CD14-positive monocyte (primary cell): ENCODE measurements at regions not wholly inside any gene's neighbourhood (a gene's known extent, or its start where the extent isn't known, plus 50 kb on each side); places are given as distances from the start of the nearest gene placed in this dataset.

Source experiments
- DNase-seq, 3 donors: peaks; one replicate each; pipeline ENCODE4 v3.0.0-alpha.2; 2011 to 2022
- H2AFZ ChIP-seq: 2 replicates; pipeline ENCODE4 v1.6.0; 2012; ENCODE audit warnings: mild to moderate bottlenecking, low read depth, low read length, inconsistent platforms; ENCODE audit not compliant: insufficient read depth, poor library complexity, severe bottlenecking
- H3K27ac ChIP-seq, 2 donors: 1 replicate in 1 of 2; 2 replicates in 1 of 2; pipeline ENCODE4 v1.5.1; 2012 to 2013; ENCODE audit warnings: low read length in 2 of 2, control low read depth in 1 of 2, inconsistent platforms in 1 of 2, low read depth in 1 of 2, mild to moderate bottlenecking in 1 of 2
- H3K27me3 ChIP-seq, 2 donors: one replicate each; pipeline versions ENCODE4 v1.6.0 to v1.6.1; 2011 to 2013; ENCODE audit warnings: low read length in 2 of 2; ENCODE audit not compliant: control insufficient read depth in 2 of 2, insufficient read depth in 2 of 2
- H3K36me3 ChIP-seq, 2 donors: replicated peaks in 1 of 2; 1 replicate in 1 of 2; 2 replicates in 1 of 2; pipeline versions ENCODE4 v1.5.1 to v1.6.1; 2012 to 2013; ENCODE audit warnings: low read length in 2 of 2, control low read depth in 1 of 2, inconsistent platforms in 1 of 2, mild to moderate bottlenecking in 1 of 2; ENCODE audit not compliant: insufficient read depth in 2 of 2, control insufficient read depth in 1 of 2
- H3K4me1 ChIP-seq, 2 donors: 1 replicate in 1 of 2; 2 replicates in 1 of 2; pipeline versions ENCODE4 v1.5.1 to v1.6.1; 2012 to 2013; ENCODE audit warnings: low read length in 2 of 2, control low read depth in 1 of 2, inconsistent platforms in 1 of 2, mild to moderate bottlenecking in 1 of 2, moderate library complexity in 1 of 2; ENCODE audit not compliant: insufficient read depth in 2 of 2, control insufficient read depth in 1 of 2
- H3K4me2 ChIP-seq: replicated peaks from 2 replicates; pipeline ENCODE3; 2012; ENCODE audit warnings: low read length, moderate library complexity, mild to moderate bottlenecking; ENCODE audit not compliant: poor library complexity, severe bottlenecking; ENCODE audit errors: extremely low read depth
- H3K4me3 ChIP-seq, 3 experiments: fragments of 200-600 bp in 1 of 3; sonication (generic) in 1 of 3; replicated peaks in 1 of 3; 1 replicate in 2 of 3; 2 replicates in 1 of 3; pipeline ENCODE4 v1.5.1; 2011 to 2013; ENCODE audit warnings: low read length in 3 of 3, mild to moderate bottlenecking in 3 of 3, control low read depth in 2 of 3, low read depth in 2 of 3, inconsistent platforms in 1 of 3, moderate library complexity in 1 of 3
- H3K79me2 ChIP-seq: 2 replicates; pipeline ENCODE4 v1.6.0; 2012; ENCODE audit warnings: mild to moderate bottlenecking, control low read depth, inconsistent platforms, low read length, moderate library complexity; ENCODE audit not compliant: insufficient read depth
- H3K9ac ChIP-seq: 2 replicates; pipeline ENCODE4 v1.6.0; 2017; ENCODE audit warnings: low read length, mild to moderate bottlenecking; ENCODE audit not compliant: insufficient read depth, poor library complexity, severe bottlenecking
- H3K9me3 ChIP-seq, 2 donors: replicated peaks in 1 of 2; 1 replicate in 1 of 2; 2 replicates in 1 of 2; pipeline versions ENCODE4 v1.5.1 to v1.6.1; 2012 to 2013; ENCODE audit warnings: low read length in 2 of 2, control low read depth in 1 of 2; ENCODE audit not compliant: control insufficient read depth in 1 of 2, insufficient read depth in 1 of 2
- H4K20me1 ChIP-seq: 2 replicates; pipeline ENCODE4 v1.6.0; 2012; ENCODE audit warnings: mild to moderate bottlenecking, low read length, control low read depth, moderate library complexity; ENCODE audit not compliant: insufficient read depth
- H3K27ac Mint-ChIP-seq, 7 donors: one replicate each; pipeline ENCODE4 v1.8.0; 2020; ENCODE audit warnings: mild to moderate bottlenecking in 7 of 7, mixed read lengths in 7 of 7, moderate library complexity in 6 of 7, inconsistent platforms in 2 of 7
- H3K27me3 Mint-ChIP-seq, 3 donors: one replicate each; pipeline ENCODE4 v1.8.0; 2021 to 2022; ENCODE audit warnings: low read depth in 3 of 3, mild to moderate bottlenecking in 3 of 3, mixed read lengths in 3 of 3, moderate library complexity in 3 of 3, inconsistent platforms in 1 of 3
- H3K36me3 Mint-ChIP-seq, 2 donors: one replicate each; pipeline ENCODE4 v1.8.0; 2020; ENCODE audit warnings: mixed read lengths in 2 of 2, inconsistent platforms in 1 of 2, mild to moderate bottlenecking in 1 of 2
- H3K4me1 Mint-ChIP-seq: one replicate; pipeline ENCODE4 v1.8.0; 2020; ENCODE audit warnings: mild to moderate bottlenecking, mixed read lengths
- H3K4me3 Mint-ChIP-seq, 2 donors: one replicate each; pipeline ENCODE4 v1.8.0; 2020; ENCODE audit warnings: mild to moderate bottlenecking in 2 of 2, mixed read lengths in 2 of 2, moderate library complexity in 1 of 2
- H3K9me3 Mint-ChIP-seq, 7 donors: one replicate each; pipeline ENCODE4 v1.8.0; 2020 to 2022; ENCODE audit warnings: mixed read lengths in 7 of 7, mild to moderate bottlenecking in 6 of 7, moderate library complexity in 6 of 7, inconsistent platforms in 2 of 7
- CTCF ChIP-seq: fragments of 200-600 bp; IDR thresholded peaks from one replicate; pipeline ENCODE4 v1.8.0; 2022; ENCODE audit warnings: antibody characterized with exemption, mild to moderate bottlenecking
- WGBS: methylation state at CpG from one replicate; pipeline ENCODE4 v1.1.5; 2013; ENCODE audit warnings: missing lambda C conversion rate; ENCODE audit not compliant: insufficient coverage; 5-methylcytosine and 5-hydroxymethylcytosine counted together
- intact Hi-C, 2 donors: fragments of 100-400 bp; cut with micrococcal nuclease; formaldehyde crosslinking; loops; one replicate each; pipeline versions ENCODE4 v1.15.0 to v1.15.1; 2023

- H3K9me3 Mint-ChIP-seq: peaks cover 6 to 29% (median 17%) of the 10 kb centered on the region in 7 donors
- DNase-seq: no peak
- Histone ChIP-seq H3K79me2 (no peaks in the 10 kb centered on the region), H3K27me3 (no peaks in the 10 kb centered on the region), H3K4me2 (no peak overlapping the region), H3K4me1 (no peaks in the 10 kb centered on the region), H2AFZ (no peak overlapping the region), H3K9ac (no peak overlapping the region), H3K36me3 (no peaks in the 10 kb centered on the region), H3K4me3 (no peak overlapping the region), H4K20me1 (no peaks in the 10 kb centered on the region), H3K27ac (no peak overlapping the region), H3K9me3 (peaks cover 31 to 34% of the 10 kb centered on the region in 2 donors)
- H3K4me1 Mint-ChIP-seq: no peaks in the 10 kb centered on the region
- H3K27me3 Mint-ChIP-seq: no peaks in the 10 kb centered on the region
- no peaks in the 10 kb centered on the region for H3K36me3 Mint-ChIP-seq
- TF ChIP-seq CTCF: no peak
- intact Hi-C loops: no loop called here
- no peak overlapping the region for H3K4me3 Mint-ChIP-seq
- no peak overlapping the region for H3K27ac Mint-ChIP-seq
Measured at GRCh38 chr7:68730964-68731363, 867.3 kb upstream of the AUTS2 start.

GRCh38 chr7:68733219-68734153 lies 864.8 kb upstream of the AUTS2 start:
- intact Hi-C loops: no loop called here
- H4K20me1 ChIP-seq: no peaks in the 10 kb centered on the region
- Mint-ChIP-seq H3K27ac (no peak overlapping the region), H3K36me3 (no peaks in the 10 kb centered on the region), H3K4me1 (no peaks in the 10 kb centered on the region), H3K27me3 (no peaks in the 10 kb centered on the region), H3K9me3 (peaks cover 8 to 29% (median 18%) of the 10 kb centered on the region in 7 donors), H3K4me3 (no peak overlapping the region)
- H3K4me2 ChIP-seq: no peak overlapping the region
- no peak overlapping the region for H3K9ac ChIP-seq
- no peak overlapping the region for H3K4me3 ChIP-seq
- H3K79me2 ChIP-seq: no peaks in the 10 kb centered on the region
- H3K27me3 ChIP-seq: no peaks in the 10 kb centered on the region
- no peak overlapping the region for H2AFZ ChIP-seq
- H3K4me1 ChIP-seq: no peaks in the 10 kb centered on the region
- no peak for TF ChIP-seq CTCF
- 94% methylated on average over 2 of the region's 8 CpGs for WGBS
- no peak overlapping the region for H3K27ac ChIP-seq
- no peaks in the 10 kb centered on the region for H3K36me3 ChIP-seq
- DNase-seq: no peak
- H3K9me3 ChIP-seq: peaks cover 13 to 25% of the 10 kb centered on the region in 2 donors
